Lung (tissue), 11 donors: ENCODE measurements at regions not wholly inside any gene's neighbourhood (a gene's known extent, or its start where the extent isn't known, plus 50 kb on each side); places are given as distances from the start of the nearest gene placed in this dataset.

Experiments
- ATAC-seq: fragments of 200-7000 bp; cut with Tn5 transposase; one replicate; pipeline ENCODE4 v1.9.1; 2020; ENCODE audit warnings: moderate number of reproducible peaks; ENCODE audit not compliant: insufficient read depth, low FRiP score
- DNase-seq, 3 donors: peaks; one replicate each; pipeline ENCODE4 v3.0.0-alpha.2; 2013 to 2017
- H3K27ac ChIP-seq, 2 donors: one replicate each; pipeline ENCODE4 v1.5.1; 2013; ENCODE audit warnings: mild to moderate bottlenecking in 2 of 2, moderate library complexity in 2 of 2, control low read depth in 1 of 2, inconsistent platforms in 1 of 2, low read depth in 1 of 2, low read length in 1 of 2
- H3K27me3 ChIP-seq, 3 donors: one replicate each; pipeline ENCODE4 v1.5.1; 2013; ENCODE audit warnings: low read length in 2 of 3; ENCODE audit not compliant: control insufficient read depth in 3 of 3, insufficient read depth in 3 of 3
- H3K36me3 ChIP-seq, 4 donors: one replicate each; pipeline ENCODE4 v1.5.1; 2013; ENCODE audit warnings: low read length in 4 of 4, mild to moderate bottlenecking in 1 of 4, moderate library complexity in 1 of 4; ENCODE audit not compliant: control insufficient read depth in 4 of 4, insufficient read depth in 4 of 4
- H3K4me1 ChIP-seq, 5 donors: one replicate each; pipeline ENCODE4 v1.5.1; 2013; ENCODE audit warnings: low read length in 5 of 5, mild to moderate bottlenecking in 2 of 5, moderate library complexity in 1 of 5; ENCODE audit not compliant: control insufficient read depth in 5 of 5, insufficient read depth in 5 of 5
- H3K4me3 ChIP-seq: one replicate; pipeline ENCODE4 v1.5.1; 2013; ENCODE audit warnings: mild to moderate bottlenecking, control low read depth, moderate library complexity
- H3K9ac ChIP-seq, 2 donors: one replicate each; pipeline ENCODE4 v1.5.1; 2013; ENCODE audit warnings: low read length in 2 of 2, control low read depth in 1 of 2; ENCODE audit not compliant: insufficient read depth in 1 of 2
- H3K9me3 ChIP-seq, 4 donors: one replicate each; pipeline ENCODE4 v1.5.1; 2013; ENCODE audit warnings: low read length in 3 of 4, mild to moderate bottlenecking in 1 of 4, moderate library complexity in 1 of 4; ENCODE audit not compliant: control insufficient read depth in 4 of 4, insufficient read depth in 3 of 4
- CTCF ChIP-seq: IDR thresholded peaks from 2 replicates; pipeline ENCODE4 v1.5.1; 2012; ENCODE audit warnings: mild to moderate bottlenecking; ENCODE audit errors: control extremely low read depth, extremely low read depth
- WGBS, 2 donors: extraction: QIAGEN DNeasy Blood & Tissue Kit; methylation state at CpG; one replicate each; pipeline ENCODE4 v1.1.7; 2013; 5-methylcytosine and 5-hydroxymethylcytosine counted together
- donor health status: control.
- donor health status: control.
- donor health status: Bipolar disorder and iron deficiency.
- donor health status: healthy.
- donor health status: DM: yes; HTN: yes; CAD: no.

- no peak for ATAC-seq
- no peaks in the 10 kb centered on the region for H3K4me1 ChIP-seq
- H3K4me3 ChIP-seq: no peak overlapping the region
- H3K36me3 ChIP-seq: no peaks in the 10 kb centered on the region
- TF ChIP-seq CTCF: no peak
- 84 to 92% methylated on average over 2 of the region's 2 CpGs for WGBS, 2 donors
- no peak overlapping the region for H3K9ac ChIP-seq
- DNase-seq: no peak
- H3K9me3 ChIP-seq: no peaks in the 10 kb centered on the region
- H3K27ac ChIP-seq: no peak overlapping the region
- H3K27me3 ChIP-seq: no peaks in the 10 kb centered on the region
These were observed 742.4 kb upstream of the NR2F2 start for GRCh38 chr15:95588056-95588455.

GRCh38 chr15:95590533-95591044 is 739.9 kb upstream of the NR2F2 start:
- no peak for TF ChIP-seq CTCF
- DNase-seq (peak in 1 of 3 donors; percentile 42), ATAC-seq (no peak)
- Histone ChIP-seq H3K9me3 (no peaks in the 10 kb centered on the region), H3K36me3 (no peaks in the 10 kb centered on the region), H3K27me3 (no peaks in the 10 kb centered on the region), H3K27ac (no peak overlapping the region), H3K4me1 (peaks cover 0 to 6% (median 0%) of the 10 kb centered on the region in 5 donors), H3K9ac (no peak overlapping the region), H3K4me3 (no peak overlapping the region)
- 53 to 66% methylated on average over 5 of the region's 5 CpGs for WGBS, 2 donors

- Histone ChIP-seq H3K4me3 (no peak overlapping the region), H3K27me3 (no peaks in the 10 kb centered on the region), H3K27ac (no peak overlapping the region), H3K9ac (no peak overlapping the region), H3K36me3 (no peaks in the 10 kb centered on the region), H3K9me3 (no peaks in the 10 kb centered on the region), H3K4me1 (peaks cover 0 to 6% (median 0%) of the 10 kb centered on the region in 5 donors)
- no peak for TF ChIP-seq CTCF
- WGBS, 2 donors: 85 to 91% methylated on average over 5 of the region's 5 CpGs
- DNase-seq (no peak), ATAC-seq (no peak)
These were observed 739.2 kb upstream of the NR2F2 start for GRCh38 chr15:95591270-95591669.

GRCh38 chr15:95591886-95592285 is 738.6 kb upstream of the NR2F2 start:
- no peak for TF ChIP-seq CTCF
- H3K27me3 ChIP-seq: no peaks in the 10 kb centered on the region
- H3K4me1 ChIP-seq: peaks cover 0 to 12% (median under 1%) of the 10 kb centered on the region in 5 donors
- no peak overlapping the region for H3K9ac ChIP-seq
- H3K27ac ChIP-seq: no peak overlapping the region
- ATAC-seq: no peak
- DNase-seq: no peak
- no peak overlapping the region for H3K4me3 ChIP-seq
- no peaks in the 10 kb centered on the region for H3K36me3 ChIP-seq
- 58 to 84% methylated on average over 3 of the region's 3 CpGs for WGBS, 2 donors
- H3K9me3 ChIP-seq: no peaks in the 10 kb centered on the region
